Stomach (tissue), 8 donors: ENCODE measurements at regions not wholly inside any gene's neighbourhood (a gene's known extent, or its start where the extent isn't known, plus 50 kb on each side); places are given as distances from the start of the nearest gene placed in this dataset.
A peak's percentile ranks its signal among the peaks of the same experiment; 100 is the strongest.

Experiments
- DNase-seq, 2 donors: peaks; one replicate each; pipeline versions ENCODE4 v3.0.0 to v3.0.0-alpha.2; 2013 to 2019
- H3K27ac ChIP-seq, 5 donors: fragments of 200-600 bp in 4 of 5; sonication (generic) in 4 of 5; one replicate each; pipeline ENCODE4 v1.5.1; 2013 to 2019; ENCODE audit warnings: mild to moderate bottlenecking in 1 of 5, moderate library complexity in 1 of 5
- H3K27me3 ChIP-seq, 3 donors: fragments of 200-600 bp; sonication (generic); one replicate each; pipeline ENCODE4 v1.5.1; 2017 to 2019; ENCODE audit warnings: mixed run types in 1 of 3
- H3K36me3 ChIP-seq, 4 donors: fragments of 200-600 bp; sonication (generic); 1 replicate in 3 of 4; 2 replicates in 1 of 4; pipeline ENCODE4 v1.5.1; 2016 to 2019
- H3K4me1 ChIP-seq, 4 donors: fragments of 200-600 bp; sonication (generic); one replicate each; pipeline ENCODE4 v1.5.1; 2016 to 2019
- H3K4me3 ChIP-seq, 4 donors: fragments of 200-600 bp; sonication (generic) in 3 of 4; one replicate each; pipeline ENCODE4 v1.5.1; 2016 to 2019; ENCODE audit warnings: mild to moderate bottlenecking in 1 of 4
- H3K9me3 ChIP-seq, 4 donors: fragments of 200-600 bp; sonication (generic); one replicate each; pipeline ENCODE4 v1.5.1; 2016 to 2019
- CTCF ChIP-seq, 7 experiments: fragments of 450-650 bp in 4 of 7; fragments of 200-600 bp in 3 of 7; sonication (generic) in 3 of 7; IDR thresholded peaks; one replicate each; pipeline ENCODE4 v1.5.1; 2016 to 2019; ENCODE audit warnings: antibody characterized with exemption in 7 of 7, control low read depth in 2 of 7, mild to moderate bottlenecking in 1 of 7
- EP300 ChIP-seq: sonication (generic); formaldehyde crosslinking; IDR thresholded peaks from one replicate; pipeline ENCODE4 v1.6.1; 2017; ENCODE audit warnings: antibody characterized with exemption
- POLR2A ChIP-seq, 4 donors: fragments of 450-650 bp; IDR thresholded peaks; one replicate each; pipeline ENCODE4 v1.6.1; 2016; ENCODE audit warnings: antibody characterized with exemption in 4 of 4, control low read depth in 2 of 4, mild to moderate bottlenecking in 1 of 4, moderate library complexity in 1 of 4
- POLR2AphosphoS5 ChIP-seq, 3 donors: sonication (generic); formaldehyde crosslinking; IDR thresholded peaks; one replicate each; pipeline ENCODE4 v1.6.1; 2016; ENCODE audit warnings: antibody characterized with exemption in 3 of 3
- WGBS, 5 donors: extraction: QIAGEN DNeasy Blood & Tissue Kit in 3 of 5; methylation state at CpG; one replicate each; pipeline versions ENCODE4 v1.1.5 to v1.1.7; 2013 to 2018; 5-methylcytosine and 5-hydroxymethylcytosine counted together
- intact Hi-C: fragments of 100-400 bp; cut with DNase I; formaldehyde crosslinking; loops from one replicate; pipeline ENCODE4 v1.15.1; 2023; ENCODE audit warnings: low total_unique reads
- donor health status: healthy with polysubstance abuse.
- donor health status: Bipolar disorder and iron deficiency.
- donor health status: healthy.

- DNase-seq: no peak
- intact Hi-C loops: no loop called here
- Histone ChIP-seq H3K27me3 (no peaks in the 10 kb centered on the region), H3K27ac (peak overlapping the region in 4 of 5 donors; percentile 42 to 61 (median 50)), H3K36me3 (peaks cover 20 to 76% (median 60%) of the 10 kb centered on the region in 4 donors), H3K4me3 (no peak overlapping the region), H3K9me3 (no peaks in the 10 kb centered on the region), H3K4me1 (peaks cover 44 to 90% (median 59%) of the 10 kb centered on the region in 4 donors)
- 69 to 81% (median 74%) methylated on average over 12 of the region's 12 CpGs for WGBS, 5 donors
- peak in 1 of 3 donors; percentile 41 for TF ChIP-seq POLR2AphosphoS5 (IDR thresholded peaks at IDR 0.05)
- TF ChIP-seq EP300: no peak
Observed at GRCh38 chr7:130887182-130887956, 153.4 kb upstream of the KLF14 start.

DNA sequence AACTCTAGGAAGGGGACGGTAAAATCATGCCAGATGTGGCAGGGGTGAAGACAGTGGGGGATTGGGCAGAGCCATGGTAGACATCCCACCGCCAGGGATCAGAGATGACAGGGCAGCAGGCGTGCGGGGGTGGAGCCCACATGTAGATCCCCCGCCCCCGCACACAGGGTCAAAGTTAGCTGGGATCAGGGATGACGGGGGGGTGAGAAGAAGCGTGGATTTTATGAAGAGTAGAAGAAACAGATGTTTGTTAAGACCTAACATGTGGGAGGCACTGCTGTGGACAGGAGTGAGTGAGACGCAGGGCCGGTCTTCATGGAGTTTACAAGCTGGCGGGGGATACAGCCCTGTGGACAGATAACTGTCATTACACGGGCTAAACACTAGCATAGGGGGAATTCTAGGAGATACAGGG lies 154.0 kb upstream of the KLF14 start:
- Histone ChIP-seq H3K4me3 (no peak overlapping the region), H3K4me1 (peaks cover 44 to 90% (median 65%) of the 10 kb centered on the region in 4 donors), H3K27me3 (no peaks in the 10 kb centered on the region), H3K27ac (peak overlapping the region in 4 of 5 donors; percentile 42 to 61 (median 50)), H3K9me3 (no peaks in the 10 kb centered on the region), H3K36me3 (peaks cover 14 to 70% (median 54%) of the 10 kb centered on the region in 4 donors)
- WGBS, 5 donors: 83 to 92% (median 86%) methylated on average over 12 of the region's 12 CpGs
- DNase-seq: no peak
- intact Hi-C loops: no loop called here
- TF ChIP-seq CTCF (IDR thresholded peaks at IDR 0.05) (no peak), EP300 (no peak), POLR2AphosphoS5 (IDR thresholded peaks at IDR 0.05) (no peak), POLR2A (IDR thresholded peaks at IDR 0.05) (no peak)

GRCh38 chr7:130888468-130888867 lies 154.5 kb upstream of the KLF14 start:
- intact Hi-C loops: no loop called here
- Histone ChIP-seq H3K9me3 (no peaks in the 10 kb centered on the region), H3K4me1 (peaks cover 44 to 93% (median 70%) of the 10 kb centered on the region in 4 donors), H3K27ac (peak overlapping the region in 4 of 5 donors; percentile 42 to 61 (median 50)), H3K36me3 (peaks cover 11 to 65% (median 49%) of the 10 kb centered on the region in 4 donors), H3K4me3 (no peak overlapping the region), H3K27me3 (no peaks in the 10 kb centered on the region)
- WGBS, 5 donors: 75 to 91% (median 83%) methylated on average over 5 of the region's 5 CpGs
- no peak for DNase-seq
- no peak for TF ChIP-seq POLR2A (IDR thresholded peaks at IDR 0.05)
- TF ChIP-seq EP300: no peak
- no peak for TF ChIP-seq CTCF (IDR thresholded peaks at IDR 0.05)
- TF ChIP-seq POLR2AphosphoS5 (IDR thresholded peaks at IDR 0.05): no peak

- 77 to 86% (median 83%) methylated on average over 11 of the region's 11 CpGs for WGBS, 5 donors
- Histone ChIP-seq H3K27ac (peak overlapping the region; percentile 47 to 90 (median 89)), H3K4me1 (peaks cover 49 to 95% (median 74%) of the 10 kb centered on the region in 4 donors), H3K27me3 (no peaks in the 10 kb centered on the region), H3K4me3 (no peak overlapping the region), H3K9me3 (no peaks in the 10 kb centered on the region), H3K36me3 (peaks cover 8 to 60% (median 39%) of the 10 kb centered on the region in 4 donors)
- no peak for DNase-seq
- intact Hi-C loops: loop anchor here (10.0 kb wide), 1 partner anchor 154 kb away; no protein-coding TSS in a partner anchor
- peak in 2 of 3 donors; percentile 7 to 55 for TF ChIP-seq POLR2AphosphoS5 (IDR thresholded peaks at IDR 0.05)
- no peak for TF ChIP-seq POLR2A (IDR thresholded peaks at IDR 0.05)
Observed at GRCh38 chr7:130890176-130891020, 156.4 kb upstream of the KLF14 start.
